ENCODE measurements at regions not wholly inside any gene's neighbourhood (a gene's known extent, or its start where the extent isn't known, plus 50 kb on each side); places are given as distances from the start of the nearest gene placed in this dataset.

- H4K8ac ChIP-seq (ENCODE audit: low read depth in 2 of 2, low read length in 2 of 2) = no peak overlapping the region
- H3K23ac ChIP-seq (ENCODE audit: low read depth, low read length) = no peak overlapping the region
- intact Hi-C loops (cut with micrococcal nuclease) (no loop called here), in situ Hi-C loops (cut with MboI; ENCODE audit: low sequenced_read_pairs) (no loop called here), dilution Hi-C loops (cut with HindIII; ENCODE audit: low sequenced_read_pairs, unreplicated experiment) (no loop called here)
- CTCF ChIA-PET = no interaction called here
- no peak overlapping the region for H3K4me2 ChIP-seq (ENCODE audit: low read depth, low read length)
- H3K56ac ChIP-seq (ENCODE audit: extremely low read depth, insufficient read depth, low read length) = no peak overlapping the region
- no peaks in the 10 kb centered on the region for H3K79me1 ChIP-seq (ENCODE audit: low read depth in 1 of 2, low read length in 2 of 2)
- no peaks in the 10 kb centered on the region for H3K36me3 ChIP-seq (ENCODE audit: control insufficient read depth, insufficient read depth, low read length)
- no peak overlapping the region for H3K14ac ChIP-seq (replicated peaks; ENCODE audit: low read depth, low read length)
- TF ChIP-seq RFX5 (IDR thresholded peaks at IDR 0.05; ENCODE audit: low read depth, low read length) (no peak), SMC3 (IDR thresholded peaks at IDR 0.05; ENCODE audit: low read depth, low read length) (no peak), RCOR1 (IDR thresholded peaks at IDR 0.05; ENCODE audit: insufficient replicate concordance, low read length) (no peak), USF2 (IDR thresholded peaks at IDR 0.05; ENCODE audit: low read depth, low read length) (no peak), FOS (IDR thresholded peaks at IDR 0.05; ENCODE audit: low read depth, low read length) (no peak), NFE2L2 (IDR thresholded peaks at IDR 0.05; ENCODE audit: low read depth, low read length) (no peak), RAD21 (IDR thresholded peaks at IDR 0.05; ENCODE audit: low read length) (no peak), MAFK (IDR thresholded peaks at IDR 0.05; ENCODE audit: low read depth, low read length) (no peak), CTCF (conservative IDR thresholded peaks at IDR 0.05; ENCODE audit: low read depth, low read length) (no peak), MXI1 (IDR thresholded peaks at IDR 0.05; ENCODE audit: borderline replicate concordance, low read depth, low read length) (no peak), CHD1 (IDR thresholded peaks at IDR 0.05; ENCODE audit: low read depth, low read length) (no peak), CEBPB (IDR thresholded peaks at IDR 0.05; ENCODE audit: low read depth, low read length) (no peak), ELK1 (IDR thresholded peaks at IDR 0.05; ENCODE audit: borderline replicate concordance, low read depth, low read length) (no peak), MAZ (IDR thresholded peaks at IDR 0.05; ENCODE audit: borderline replicate concordance, low read depth, low read length) (no peak), POLR2A (IDR thresholded peaks at IDR 0.05; ENCODE audit: low read depth, low read length) (no peak), BHLHE40 (IDR thresholded peaks at IDR 0.05; ENCODE audit: low read depth, low read length) (no peak)
- peaks cover 9% of the 10 kb centered on the region for H3K9me3 ChIP-seq (ENCODE audit: control insufficient read depth, insufficient read depth, low read length)
- H2BK5ac ChIP-seq (ENCODE audit: low read depth, low read length, poor library complexity, severe bottlenecking) = no peak overlapping the region
- no peak overlapping the region for H3K4me3 ChIP-seq (ENCODE audit: insufficient read depth, low read depth, low read length)
- no peak overlapping the region for H3K27ac ChIP-seq (ENCODE audit: insufficient read depth, low read length)
- H2BK15ac ChIP-seq (ENCODE audit: low read depth, low read length) = no peak overlapping the region
- POLR2A ChIA-PET (ENCODE audit: unreplicated experiment) = no interaction called here
- no TSS peak for BruUV-seq (replicated peaks)
- WGBS, 2 experiments (ENCODE audit: extremely low coverage in 2 of 2, insufficient read length in 1 of 2) = 32% methylated on average over 8 of the region's 22 CpGs; no CpG with 5 or more reads in 1 of the 2 experiments
- no peaks in the 10 kb centered on the region; the same call in 1 of the 2 replicates for H3K27me3 ChIP-seq (ENCODE audit: control insufficient read depth, insufficient read depth, low read length)
- H2AK5ac ChIP-seq (ENCODE audit: low read depth, low read length) = no peak overlapping the region
- DNase-seq (no peak), ATAC-seq (ENCODE audit: low read depth) (no peak)
- H3K9ac ChIP-seq (ENCODE audit: low read depth, low read length) = no peak overlapping the region
- H2AK9ac ChIP-seq (replicated peaks; ENCODE audit: low read depth, low read length, poor library complexity) = no peak overlapping the region
- no peak overlapping the region for H3K18ac ChIP-seq (ENCODE audit: low read depth, low read length)
- no peak overlapping the region for H2AFZ ChIP-seq (replicated peaks; ENCODE audit: low read length, poor library complexity)
- H3K4ac ChIP-seq (ENCODE audit: low read depth, low read length) = no peak overlapping the region
- H4K5ac ChIP-seq (ENCODE audit: low read depth, low read length) = no peak overlapping the region
- no peaks in the 10 kb centered on the region for H3K4me1 ChIP-seq (ENCODE audit: control insufficient read depth, insufficient read depth, low read length)
- H2BK20ac ChIP-seq (ENCODE audit: low read depth, low read length) = no peak overlapping the region
- H4K91ac ChIP-seq (ENCODE audit: insufficient read depth, low read depth, low read length) = no peak overlapping the region
- no peaks in the 10 kb centered on the region for H4K20me1 ChIP-seq (ENCODE audit: insufficient read depth, low read length)
- no peaks in the 10 kb centered on the region for H3K9me1 ChIP-seq (ENCODE audit: insufficient read depth, low read length)
- H2BK120ac ChIP-seq (ENCODE audit: low read depth, low read length) = no peak overlapping the region
Measured at GRCh38 chr6:163630991-163631390, 216.5 kb downstream of the QKI start.

Measured in IMR-90 (cell line).